ENCODE measurements at regions not wholly inside any gene's neighbourhood (a gene's known extent, or its start where the extent isn't known, plus 50 kb on each side); places are given as distances from the start of the nearest gene placed in this dataset.
"Not testable (repeated sequence)": the region's sequence is repeated elsewhere in the genome, so short reads cannot be mapped to it uniquely, and the experiment has no call there.

GRCh38 chrX:77264490-77264889 is 182.7 kb upstream of the FGF16 start:
- 60% methylated on average over 1 of the region's 2 CpGs for WGBS
- intact Hi-C loops (cut with DNase I), result no loop called here
- Histone ChIP-seq H3K27me3 (no peaks in the 10 kb centered on the region), H3K4me3 (no peak overlapping the region), H3K27ac (replicated peaks in 1 of 4) (no peak overlapping the region), H3K36me3 (no peaks in the 10 kb centered on the region), H3K4me1 (no peaks in the 10 kb centered on the region), H3K9me3 (peaks cover 0 to 45% (median 2%) of the 10 kb centered on the region in 4 donors)
- no peak for TF ChIP-seq POLR2AphosphoS5 (IDR thresholded peaks at IDR 0.05)
- no peak for TF ChIP-seq POLR2A (IDR thresholded peaks at IDR 0.05; ENCODE audit: low read depth)
- TF ChIP-seq EP300 (IDR thresholded peaks at IDR 0.05), result no peak
- no peak for TF ChIP-seq CTCF (IDR thresholded peaks at IDR 0.05)
- no peak for DNase-seq (ENCODE audit: extremely low spot score)

- intact Hi-C loops (cut with DNase I), result no loop called here
- Histone ChIP-seq H3K36me3 (no peaks in the 10 kb centered on the region), H3K4me1 (no peaks in the 10 kb centered on the region), H3K27ac (replicated peaks in 1 of 4) (no peak overlapping the region), H3K9me3 (peaks cover 0 to 6% (median 0%) of the 10 kb centered on the region in 4 donors), H3K27me3 (no peaks in the 10 kb centered on the region), H3K4me3 (no peak overlapping the region)
- DNase-seq (ENCODE audit: extremely low spot score), result no peak
- 83% methylated on average over 1 of the region's 1 CpG for WGBS
- TF ChIP-seq POLR2AphosphoS5 (IDR thresholded peaks at IDR 0.05) (no peak), EP300 (IDR thresholded peaks at IDR 0.05) (no peak)
Measured at GRCh38 chrX:77275392-77275791, 171.8 kb upstream of the FGF16 start.

- TF ChIP-seq EP300 (IDR thresholded peaks at IDR 0.05) (no peak), POLR2A (IDR thresholded peaks at IDR 0.05; ENCODE audit: low read depth) (no peak), POLR2AphosphoS5 (IDR thresholded peaks at IDR 0.05) (no peak), CTCF (IDR thresholded peaks at IDR 0.05) (no peak)
- Histone ChIP-seq H3K27me3 (no peaks in the 10 kb centered on the region), H3K4me1 (no peaks in the 10 kb centered on the region), H3K36me3 (no peaks in the 10 kb centered on the region), H3K27ac (replicated peaks in 1 of 4) (no peak overlapping the region), H3K9me3 (peaks cover 0 to 6% (median 0%) of the 10 kb centered on the region in 4 donors), H3K4me3 (no peak overlapping the region)
- WGBS, result 9% methylated on average over 1 of the region's 1 CpG
- no peak for DNase-seq (ENCODE audit: extremely low spot score)
- intact Hi-C loops (cut with DNase I), result no loop called here
Measured at GRCh38 chrX:77276742-77277141, 170.4 kb upstream of the FGF16 start.

GRCh38 chrX:77277911-77278310 is 169.3 kb upstream of the FGF16 start:
- Histone ChIP-seq H3K27me3 (no peaks in the 10 kb centered on the region), H3K27ac (replicated peaks in 1 of 4) (no peak overlapping the region), H3K4me3 (no peak overlapping the region), H3K36me3 (no peaks in the 10 kb centered on the region), H3K4me1 (no peaks in the 10 kb centered on the region), H3K9me3 (no peaks in the 10 kb centered on the region)
- whole genome bisulfite sequencing, result 78% methylated on average over 2 of the region's 2 CpGs
- DNase-seq (ENCODE audit: extremely low spot score), result no peak
- TF ChIP-seq POLR2AphosphoS5 (IDR thresholded peaks at IDR 0.05) (no peak), EP300 (IDR thresholded peaks at IDR 0.05) (no peak), CTCF (IDR thresholded peaks at IDR 0.05) (no peak), POLR2A (IDR thresholded peaks at IDR 0.05; ENCODE audit: low read depth) (no peak)
- intact Hi-C loops (cut with DNase I), result no loop called here

GRCh38 chrX:77279373-77279772 is 167.8 kb upstream of the FGF16 start:
- H3K9me3 ChIP-seq; H3K4me3 ChIP-seq; DNase-seq (ENCODE audit: extremely low spot score); H3K27ac ChIP-seq (replicated peaks in 1 of 4); intact Hi-C loops (cut with DNase I); H3K27me3 ChIP-seq; H3K4me1 ChIP-seq; H3K36me3 ChIP-seq: not testable (repeated sequence)
- no CpG with 5 or more reads among the region's 19 CpGs for WGBS

- H3K27me3 ChIP-seq, result no peaks in the 10 kb centered on the region
- H3K36me3 ChIP-seq, result no peaks in the 10 kb centered on the region
- H3K27ac ChIP-seq (replicated peaks in 1 of 4), result no peak overlapping the region
- no peak for DNase-seq (ENCODE audit: extremely low spot score)
- intact Hi-C loops (cut with DNase I), result no loop called here
- no peaks in the 10 kb centered on the region for H3K4me1 ChIP-seq
- H3K4me3 ChIP-seq, result no peak overlapping the region
- WGBS, result 45% methylated on average over 4 of the region's 4 CpGs
- no peaks in the 10 kb centered on the region for H3K9me3 ChIP-seq
- TF ChIP-seq CTCF (IDR thresholded peaks at IDR 0.05) (no peak), POLR2A (IDR thresholded peaks at IDR 0.05; ENCODE audit: low read depth) (no peak), POLR2AphosphoS5 (IDR thresholded peaks at IDR 0.05) (no peak)
Measured at GRCh38 chrX:77293331-77293995, 153.7 kb upstream of the FGF16 start.
